HepG2 (cell line): ENCODE measurements at regions not wholly inside any gene's neighbourhood (a gene's known extent, or its start where the extent isn't known, plus 50 kb on each side); places are given as distances from the start of the nearest gene placed in this dataset.
A peak's percentile ranks its signal among the peaks of the same experiment; 100 is the strongest.

Source experiments
- HNF4A ChIP-seq: sonication (generic); formaldehyde crosslinking; IDR thresholded peaks from 2 replicates; pipeline ENCODE4 v1.4.0; 2020; ENCODE audit warnings: missing genetic modification reagents
- HOXA5 ChIP-seq: sonication (generic); formaldehyde crosslinking; IDR thresholded peaks from 2 replicates; pipeline ENCODE4 v1.4.0; 2020; ENCODE audit warnings: missing genetic modification reagents
- IKZF1 ChIP-seq: fragments of 450-650 bp; IDR thresholded peaks from 2 replicates; pipeline ENCODE4 v1.7.1; 2016
- MTF1 ChIP-seq: sonication (generic); formaldehyde crosslinking; IDR thresholded peaks from 2 replicates; pipeline ENCODE4 v1.5.0; 2020; ENCODE audit warnings: missing genetic modification reagents
- NFIB ChIP-seq: sonication (generic); formaldehyde crosslinking; IDR thresholded peaks from 2 replicates; pipeline ENCODE4 v1.9.0; 2021; ENCODE audit warnings: missing genetic modification reagents, mild to moderate bottlenecking, borderline replicate concordance
- NPAS2 ChIP-seq: sonication (generic); formaldehyde crosslinking; IDR thresholded peaks from 2 replicates; pipeline ENCODE4 v1.8.0; 2022; ENCODE audit warnings: mild to moderate bottlenecking, missing genetic modification reagents, borderline replicate concordance
- PHF8 ChIP-seq: sonication (generic); formaldehyde crosslinking; IDR thresholded peaks from 2 replicates; pipeline ENCODE4 v1.5.0; 2020; ENCODE audit warnings: missing genetic modification reagents
- RBM39 ChIP-seq: fragments of 200-400 bp; formaldehyde crosslinking; IDR thresholded peaks from one replicate; pipeline ENCODE4 v1.6.1; 2018; ENCODE audit warnings: antibody characterized with exemption, mild to moderate bottlenecking, low read depth, low read length; ENCODE audit not compliant: poor library complexity, severe bottlenecking
- WIZ ChIP-seq: sonication (generic); formaldehyde crosslinking; IDR thresholded peaks from 2 replicates; pipeline ENCODE4 v1.5.1; 2020; ENCODE audit warnings: mild to moderate bottlenecking, missing genetic modification reagents
- ZFAT ChIP-seq: sonication (generic); formaldehyde crosslinking; conservative IDR thresholded peaks from 2 replicates; pipeline ENCODE4 v1.8.1; 2023; ENCODE audit warnings: missing genetic modification reagents, inconsistent platforms
- ZNF12 ChIP-seq: sonication (generic); formaldehyde crosslinking; IDR thresholded peaks from 2 replicates; pipeline ENCODE4 v1.5.0; 2020; ENCODE audit warnings: missing genetic modification reagents
- ZNF570 ChIP-seq: sonication (generic); formaldehyde crosslinking; IDR thresholded peaks from 2 replicates; pipeline ENCODE4 v1.4.0; 2020; ENCODE audit warnings: mild to moderate bottlenecking, missing genetic modification reagents, borderline replicate concordance
- ZNF670 ChIP-seq: sonication (generic); formaldehyde crosslinking; IDR thresholded peaks from 2 replicates; pipeline ENCODE4 v1.8.0; 2022; ENCODE audit warnings: mild to moderate bottlenecking, missing genetic modification reagents, borderline replicate concordance
- ZSCAN20 ChIP-seq: sonication (generic); formaldehyde crosslinking; IDR thresholded peaks from 2 replicates; pipeline ENCODE4 v1.4.0; 2020; ENCODE audit warnings: missing genetic modification reagents, mild to moderate bottlenecking, borderline replicate concordance
- TF ChIP-seq, protein P1 (sequence below): sonication (generic); formaldehyde crosslinking; conservative IDR thresholded peaks from 2 replicates; pipeline ENCODE4 v1.8.1; 2023; ENCODE audit warnings: missing genetic modification reagents
- TF ChIP-seq, protein P2 (sequence below): sonication (generic); formaldehyde crosslinking; IDR thresholded peaks from 2 replicates; pipeline ENCODE4 v1.5.1; 2020; ENCODE audit warnings: mild to moderate bottlenecking, missing genetic modification reagents
- TF ChIP-seq, protein P3 (sequence below): sonication (generic); formaldehyde crosslinking; IDR thresholded peaks from 2 replicates; pipeline ENCODE4 v1.5.0; 2020; ENCODE audit warnings: mild to moderate bottlenecking, missing genetic modification reagents, borderline replicate concordance
- TF ChIP-seq, protein P4 (sequence below), 2 experiments: IDR thresholded peaks; 2 replicates each; pipeline ENCODE4 v1.6.1; 2011 to 2012; ENCODE audit warnings: low read length in 2 of 2, borderline replicate concordance in 1 of 2, low read depth in 1 of 2, mild to moderate bottlenecking in 1 of 2, moderate library complexity in 1 of 2

DNA sequence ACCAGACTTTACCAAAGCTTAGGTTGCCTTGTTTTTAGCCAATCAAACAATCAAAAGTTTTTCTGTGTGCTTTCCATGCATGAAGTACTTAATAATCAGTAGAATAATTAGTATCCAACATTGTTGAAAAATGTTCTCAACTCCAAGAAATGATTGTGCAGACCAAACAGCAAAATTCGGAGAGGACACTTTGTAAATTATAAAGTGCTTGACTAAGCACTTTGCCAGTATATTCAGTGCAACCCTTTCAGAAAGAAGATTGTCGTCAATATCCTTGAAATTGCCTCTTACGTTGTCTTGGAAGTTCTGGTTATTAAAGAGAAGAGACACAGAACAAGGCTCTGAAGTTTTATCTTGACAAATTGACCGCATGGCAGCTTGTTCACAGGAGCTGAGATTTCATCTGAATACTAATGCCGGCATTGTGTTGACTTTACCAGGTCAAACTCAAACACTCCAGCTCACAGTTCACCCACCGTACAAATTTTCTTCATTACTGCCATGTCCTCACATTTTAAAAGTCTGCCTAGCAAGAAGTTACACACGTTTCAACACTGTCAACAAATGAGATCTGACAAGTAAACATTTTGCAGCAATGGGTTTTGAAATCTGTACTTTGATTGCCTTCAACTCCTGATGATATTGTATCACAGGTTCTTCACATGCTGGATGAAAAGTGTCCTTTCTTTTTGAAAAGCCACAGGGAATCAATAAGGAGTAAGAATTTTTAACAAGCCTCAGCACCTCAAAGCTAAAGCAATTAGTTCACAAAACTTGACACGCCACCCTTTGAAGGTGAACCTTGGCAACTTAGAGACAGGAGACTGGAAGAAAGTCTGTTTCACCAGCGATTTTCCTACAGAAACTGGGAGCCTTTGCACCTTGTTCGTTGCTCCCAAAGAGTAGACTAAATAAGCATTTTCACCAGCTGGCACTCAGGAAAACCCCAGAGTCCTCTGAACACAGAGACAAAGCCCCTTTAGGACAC, 150.9 kb downstream of the RFC3 start (continued):
- TF ChIP-seq ZNF670 (CRISPR knock-in tag) (peak; percentile 52; the same call in 1 of the 2 replicates), PHF8 (CRISPR knock-in tag) (no peak; the same call in 1 of the 2 replicates), ZNF570 (no peak), MTF1 (CRISPR knock-in tag) (no peak), NPAS2 (CRISPR knock-in tag) (no peak), HNF4A (CRISPR knock-in tag) (peak; percentile 95), ZSCAN20 (no peak), RBM39 (no peak), ZNF12 (peak; percentile 54; the same call in 1 of the 2 replicates), ZFAT (CRISPR knock-in tag) (no peak), WIZ (CRISPR knock-in tag) (no peak), HOXA5 (CRISPR knock-in tag) (no peak), IKZF1 (no peak), NFIB (CRISPR knock-in tag) (no peak)
- TF ChIP-seq, protein P1, sequence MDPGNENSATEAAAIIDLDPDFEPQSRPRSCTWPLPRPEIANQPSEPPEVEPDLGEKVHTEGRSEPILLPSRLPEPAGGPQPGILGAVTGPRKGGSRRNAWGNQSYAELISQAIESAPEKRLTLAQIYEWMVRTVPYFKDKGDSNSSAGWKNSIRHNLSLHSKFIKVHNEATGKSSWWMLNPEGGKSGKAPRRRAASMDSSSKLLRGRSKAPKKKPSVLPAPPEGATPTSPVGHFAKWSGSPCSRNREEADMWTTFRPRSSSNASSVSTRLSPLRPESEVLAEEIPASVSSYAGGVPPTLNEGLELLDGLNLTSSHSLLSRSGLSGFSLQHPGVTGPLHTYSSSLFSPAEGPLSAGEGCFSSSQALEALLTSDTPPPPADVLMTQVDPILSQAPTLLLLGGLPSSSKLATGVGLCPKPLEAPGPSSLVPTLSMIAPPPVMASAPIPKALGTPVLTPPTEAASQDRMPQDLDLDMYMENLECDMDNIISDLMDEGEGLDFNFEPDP (CRISPR knock-in tag), result no peak
- TF ChIP-seq, protein P2, sequence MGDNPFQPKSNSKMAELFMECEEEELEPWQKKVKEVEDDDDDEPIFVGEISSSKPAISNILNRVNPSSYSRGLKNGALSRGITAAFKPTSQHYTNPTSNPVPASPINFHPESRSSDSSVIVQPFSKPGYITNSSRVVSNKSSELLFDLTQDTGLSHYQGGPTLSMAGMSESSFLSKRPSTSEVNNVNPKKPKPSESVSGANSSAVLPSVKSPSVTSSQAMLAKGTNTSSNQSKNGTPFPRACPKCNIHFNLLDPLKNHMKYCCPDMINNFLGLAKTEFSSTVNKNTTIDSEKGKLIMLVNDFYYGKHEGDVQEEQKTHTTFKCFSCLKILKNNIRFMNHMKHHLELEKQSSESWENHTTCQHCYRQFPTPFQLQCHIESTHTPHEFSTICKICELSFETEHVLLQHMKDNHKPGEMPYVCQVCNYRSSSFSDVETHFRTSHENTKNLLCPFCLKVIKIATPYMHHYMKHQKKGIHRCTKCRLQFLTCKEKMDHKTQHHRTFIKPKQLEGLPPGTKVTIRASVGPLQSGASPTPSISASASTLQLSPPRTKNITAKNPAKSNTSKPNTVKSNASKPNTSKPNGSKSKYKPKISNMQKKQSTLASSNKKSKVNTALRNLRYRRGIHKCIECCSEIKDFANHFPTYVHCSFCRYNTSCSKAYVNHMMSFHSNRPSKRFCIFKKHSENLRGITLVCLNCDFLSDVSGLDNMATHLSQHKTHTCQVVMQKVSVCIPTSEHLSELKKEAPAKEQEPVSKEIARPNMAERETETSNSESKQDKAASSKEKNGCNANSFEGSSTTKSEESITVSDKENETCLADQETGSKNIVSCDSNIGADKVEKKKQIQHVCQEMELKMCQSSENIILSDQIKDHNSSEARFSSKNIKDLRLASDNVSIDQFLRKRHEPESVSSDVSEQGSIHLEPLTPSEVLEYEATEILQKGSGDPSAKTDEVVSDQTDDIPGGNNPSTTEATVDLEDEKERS, result peak; percentile 57; the same call in 1 of the 2 replicates
- TF ChIP-seq, protein P3, sequence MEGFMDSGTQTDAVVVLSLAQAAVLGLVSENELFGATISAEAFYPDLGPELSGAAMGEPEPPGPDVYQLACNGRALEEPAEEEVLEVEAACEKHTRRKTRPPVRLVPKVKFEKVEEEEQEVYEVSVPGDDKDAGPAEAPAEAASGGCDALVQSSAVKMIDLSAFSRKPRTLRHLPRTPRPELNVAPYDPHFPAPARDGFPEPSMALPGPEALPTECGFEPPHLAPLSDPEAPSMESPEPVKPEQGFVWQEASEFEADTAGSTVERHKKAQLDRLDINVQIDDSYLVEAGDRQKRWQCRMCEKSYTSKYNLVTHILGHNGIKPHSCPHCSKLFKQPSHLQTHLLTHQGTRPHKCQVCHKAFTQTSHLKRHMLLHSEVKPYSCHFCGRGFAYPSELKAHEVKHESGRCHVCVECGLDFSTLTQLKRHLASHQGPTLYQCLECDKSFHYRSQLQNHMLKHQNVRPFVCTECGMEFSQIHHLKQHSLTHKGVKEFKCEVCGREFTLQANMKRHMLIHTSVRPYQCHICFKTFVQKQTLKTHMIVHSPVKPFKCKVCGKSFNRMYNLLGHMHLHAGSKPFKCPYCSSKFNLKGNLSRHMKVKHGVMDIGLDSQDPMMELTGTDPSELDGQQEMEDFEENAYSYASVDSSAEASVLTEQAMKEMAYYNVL, result peak; percentile 83
- TF ChIP-seq, protein P4, sequence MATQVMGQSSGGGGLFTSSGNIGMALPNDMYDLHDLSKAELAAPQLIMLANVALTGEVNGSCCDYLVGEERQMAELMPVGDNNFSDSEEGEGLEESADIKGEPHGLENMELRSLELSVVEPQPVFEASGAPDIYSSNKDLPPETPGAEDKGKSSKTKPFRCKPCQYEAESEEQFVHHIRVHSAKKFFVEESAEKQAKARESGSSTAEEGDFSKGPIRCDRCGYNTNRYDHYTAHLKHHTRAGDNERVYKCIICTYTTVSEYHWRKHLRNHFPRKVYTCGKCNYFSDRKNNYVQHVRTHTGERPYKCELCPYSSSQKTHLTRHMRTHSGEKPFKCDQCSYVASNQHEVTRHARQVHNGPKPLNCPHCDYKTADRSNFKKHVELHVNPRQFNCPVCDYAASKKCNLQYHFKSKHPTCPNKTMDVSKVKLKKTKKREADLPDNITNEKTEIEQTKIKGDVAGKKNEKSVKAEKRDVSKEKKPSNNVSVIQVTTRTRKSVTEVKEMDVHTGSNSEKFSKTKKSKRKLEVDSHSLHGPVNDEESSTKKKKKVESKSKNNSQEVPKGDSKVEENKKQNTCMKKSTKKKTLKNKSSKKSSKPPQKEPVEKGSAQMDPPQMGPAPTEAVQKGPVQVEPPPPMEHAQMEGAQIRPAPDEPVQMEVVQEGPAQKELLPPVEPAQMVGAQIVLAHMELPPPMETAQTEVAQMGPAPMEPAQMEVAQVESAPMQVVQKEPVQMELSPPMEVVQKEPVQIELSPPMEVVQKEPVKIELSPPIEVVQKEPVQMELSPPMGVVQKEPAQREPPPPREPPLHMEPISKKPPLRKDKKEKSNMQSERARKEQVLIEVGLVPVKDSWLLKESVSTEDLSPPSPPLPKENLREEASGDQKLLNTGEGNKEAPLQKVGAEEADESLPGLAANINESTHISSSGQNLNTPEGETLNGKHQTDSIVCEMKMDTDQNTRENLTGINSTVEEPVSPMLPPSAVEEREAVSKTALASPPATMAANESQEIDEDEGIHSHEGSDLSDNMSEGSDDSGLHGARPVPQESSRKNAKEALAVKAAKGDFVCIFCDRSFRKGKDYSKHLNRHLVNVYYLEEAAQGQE (IDR thresholded peaks at IDR 0.05; ENCODE audit: borderline replicate concordance in 1 of 2, low read depth in 1 of 2, low read length in 2 of 2), result peak in 1 of 2 experiments; percentile 49; a peak in 1 of 4 replicates
